ENCODE measurements at regions not wholly inside any gene's neighbourhood (a gene's known extent, or its start where the extent isn't known, plus 50 kb on each side); places are given as distances from the start of the nearest gene placed in this dataset.

- TF ChIP-seq POLR2A (IDR thresholded peaks at IDR 0.05) (no peak), CTCF (IDR thresholded peaks at IDR 0.05) (no peak)
- WGBS, 2 donors, result 93 to 94% methylated on average over 2 of the region's 2 CpGs
- no peaks in the 10 kb centered on the region for H3K4me1 ChIP-seq
- intact Hi-C loops (cut with DNase I), result no loop called here
- no peak overlapping the region for H3K4me3 ChIP-seq (replicated peaks in 1 of 3)
- no peak overlapping the region for H3K27ac ChIP-seq
- no peak for DNase-seq
- no peaks in the 10 kb centered on the region for H3K9me3 ChIP-seq
- no peaks in the 10 kb centered on the region for H3K27me3 ChIP-seq
- H3K36me3 ChIP-seq, result no peaks in the 10 kb centered on the region
These were observed 2082.1 kb upstream of the RAG2 start for GRCh38 chr11:38680166-38680565.

GRCh38 chr11:38672445-38672844, 2074.4 kb upstream of the RAG2 start:
- TF ChIP-seq CTCF (IDR thresholded peaks at IDR 0.05), result no peak
- TF ChIP-seq POLR2A (IDR thresholded peaks at IDR 0.05), result no peak
- no peaks in the 10 kb centered on the region for H3K36me3 ChIP-seq
- H3K4me3 ChIP-seq (replicated peaks in 1 of 3), result no peak overlapping the region
- no peaks in the 10 kb centered on the region for H3K9me3 ChIP-seq
- no peak for DNase-seq
- no peaks in the 10 kb centered on the region for H3K4me1 ChIP-seq
- intact Hi-C loops (cut with DNase I), result no loop called here
- H3K27ac ChIP-seq, result no peak overlapping the region
- H3K27me3 ChIP-seq, result no peaks in the 10 kb centered on the region

- Histone ChIP-seq H3K27ac (no peak overlapping the region), H3K9me3 (no peaks in the 10 kb centered on the region), H3K36me3 (no peaks in the 10 kb centered on the region), H3K4me3 (replicated peaks in 1 of 3) (no peak overlapping the region), H3K4me1 (no peaks in the 10 kb centered on the region), H3K27me3 (no peaks in the 10 kb centered on the region)
- TF ChIP-seq POLR2A (IDR thresholded peaks at IDR 0.05), result no peak
- no peak for TF ChIP-seq CTCF (IDR thresholded peaks at IDR 0.05)
- intact Hi-C loops (cut with DNase I), result no loop called here
- WGBS, 2 donors, result 93 to 95% methylated on average over 10 of the region's 10 CpGs
- no peak for DNase-seq
These were observed 2069.3 kb upstream of the RAG2 start for GRCh38 chr11:38667359-38667758.

GRCh38 chr11:38648604-38649003, 2050.6 kb upstream of the RAG2 start:
- DNase-seq, result no peak
- WGBS, 2 donors, result 55 to 60% methylated on average over 3 of the region's 3 CpGs
- no peaks in the 10 kb centered on the region for H3K4me1 ChIP-seq
- TF ChIP-seq POLR2A (IDR thresholded peaks at IDR 0.05), result no peak
- TF ChIP-seq CTCF (IDR thresholded peaks at IDR 0.05), result no peak
- no peak overlapping the region for H3K27ac ChIP-seq
- no peaks in the 10 kb centered on the region for H3K36me3 ChIP-seq
- H3K9me3 ChIP-seq, result no peaks in the 10 kb centered on the region
- intact Hi-C loops (cut with DNase I), result no loop called here
- H3K4me3 ChIP-seq (replicated peaks in 1 of 3), result no peak overlapping the region
- no peaks in the 10 kb centered on the region for H3K27me3 ChIP-seq

GRCh38 chr11:38646382-38646781, 2048.3 kb upstream of the RAG2 start:
- H3K4me3 ChIP-seq (replicated peaks in 1 of 3), result no peak overlapping the region

More at GRCh38 chr11:38646382-38646781, 2048.3 kb upstream of the RAG2 start:
- Histone ChIP-seq H3K27ac (no peak overlapping the region), H3K27me3 (no peaks in the 10 kb centered on the region), H3K9me3 (no peaks in the 10 kb centered on the region), H3K36me3 (no peaks in the 10 kb centered on the region), H3K4me1 (no peaks in the 10 kb centered on the region)
- no peak for DNase-seq
- intact Hi-C loops (cut with DNase I), result no loop called here
- 80 to 83% methylated on average over 3 of the region's 3 CpGs for WGBS, 2 donors
- TF ChIP-seq POLR2A (IDR thresholded peaks at IDR 0.05) (no peak), CTCF (IDR thresholded peaks at IDR 0.05) (no peak)
